Upper lobe of right lung (tissue), 1 donor: ENCODE measurements at regions not wholly inside any gene's neighbourhood (a gene's known extent, or its start where the extent isn't known, plus 50 kb on each side); places are given as distances from the start of the nearest gene placed in this dataset.
"Not testable (repeated sequence)": the region's sequence is repeated elsewhere in the genome, so short reads cannot be mapped to it uniquely, and the experiment has no call there.

Source experiments
- ATAC-seq: fragments of 200-7000 bp; cut with Tn5 transposase; one replicate; pipeline ENCODE4 v1.9.1; 2020; ENCODE audit warnings: mild to moderate bottlenecking, moderate library complexity
- DNase-seq: peaks from one replicate; pipeline ENCODE4 v3.0.0-alpha.2; 2020
- H3K27ac ChIP-seq: fragments of 200-600 bp; one replicate; pipeline ENCODE4 v1.8.0; 2022
- H3K27me3 ChIP-seq: fragments of 200-600 bp; one replicate; pipeline ENCODE4 v1.8.0; 2022; ENCODE audit warnings: mild to moderate bottlenecking
- H3K36me3 ChIP-seq: fragments of 200-600 bp; one replicate; pipeline ENCODE4 v1.8.0; 2022
- H3K4me1 ChIP-seq: fragments of 200-600 bp; one replicate; pipeline ENCODE4 v1.8.0; 2022
- H3K4me3 ChIP-seq: fragments of 200-600 bp; one replicate; pipeline ENCODE4 v1.8.0; 2022; ENCODE audit warnings: mild to moderate bottlenecking
- H3K9me3 ChIP-seq: fragments of 200-600 bp; one replicate; pipeline ENCODE4 v1.8.0; 2022
- intact Hi-C: fragments of 100-400 bp; cut with DNase I; formaldehyde crosslinking; loops from one replicate; pipeline ENCODE4 v1.11.0; 2022
- TF ChIP-seq, protein P1 (sequence below): fragments of 200-600 bp; IDR thresholded peaks from one replicate; pipeline ENCODE4 v1.8.0; 2022; ENCODE audit warnings: antibody characterized with exemption
- donor health status: DM: no; HTN: yes; CAD: no; lungs with severe emphysema.

- Histone ChIP-seq H3K4me3 (no peak overlapping the region), H3K4me1 (no peaks in the 10 kb centered on the region), H3K27me3 (no peaks in the 10 kb centered on the region), H3K27ac (no peak overlapping the region), H3K36me3 (no peaks in the 10 kb centered on the region), H3K9me3 (no peaks in the 10 kb centered on the region)
- ATAC-seq (peak; percentile 7), DNase-seq (no peak)
- TF ChIP-seq, protein P1, sequence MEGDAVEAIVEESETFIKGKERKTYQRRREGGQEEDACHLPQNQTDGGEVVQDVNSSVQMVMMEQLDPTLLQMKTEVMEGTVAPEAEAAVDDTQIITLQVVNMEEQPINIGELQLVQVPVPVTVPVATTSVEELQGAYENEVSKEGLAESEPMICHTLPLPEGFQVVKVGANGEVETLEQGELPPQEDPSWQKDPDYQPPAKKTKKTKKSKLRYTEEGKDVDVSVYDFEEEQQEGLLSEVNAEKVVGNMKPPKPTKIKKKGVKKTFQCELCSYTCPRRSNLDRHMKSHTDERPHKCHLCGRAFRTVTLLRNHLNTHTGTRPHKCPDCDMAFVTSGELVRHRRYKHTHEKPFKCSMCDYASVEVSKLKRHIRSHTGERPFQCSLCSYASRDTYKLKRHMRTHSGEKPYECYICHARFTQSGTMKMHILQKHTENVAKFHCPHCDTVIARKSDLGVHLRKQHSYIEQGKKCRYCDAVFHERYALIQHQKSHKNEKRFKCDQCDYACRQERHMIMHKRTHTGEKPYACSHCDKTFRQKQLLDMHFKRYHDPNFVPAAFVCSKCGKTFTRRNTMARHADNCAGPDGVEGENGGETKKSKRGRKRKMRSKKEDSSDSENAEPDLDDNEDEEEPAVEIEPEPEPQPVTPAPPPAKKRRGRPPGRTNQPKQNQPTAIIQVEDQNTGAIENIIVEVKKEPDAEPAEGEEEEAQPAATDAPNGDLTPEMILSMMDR: no peak
- intact Hi-C loops: no loop called here
Measured at GRCh38 chr14:105739331-105740102, 213.1 kb downstream of the TMEM121 start.

DNA sequence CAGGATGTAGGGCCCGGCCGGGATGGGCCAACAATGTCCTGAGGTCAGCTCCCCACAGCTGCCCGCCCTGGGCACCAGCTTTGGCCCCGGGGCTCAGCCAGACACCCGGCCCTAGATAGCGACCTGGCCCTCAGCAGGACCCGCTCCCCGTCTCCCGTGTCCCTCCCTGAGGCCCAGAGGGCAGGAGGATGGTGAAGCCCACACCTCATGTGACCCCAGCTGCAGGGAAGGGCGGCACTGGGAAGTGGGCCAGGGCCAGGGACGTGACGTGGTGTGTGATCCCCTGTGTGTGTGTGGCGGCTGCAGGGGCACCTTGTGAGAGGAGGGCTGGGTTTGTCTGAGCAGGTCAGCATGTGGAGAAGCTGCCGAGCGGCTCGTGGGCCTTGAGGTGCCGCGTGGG is 213.9 kb downstream of the TMEM121 start:
- H3K4me3 ChIP-seq, intact Hi-C loops, H3K27ac ChIP-seq, DNase-seq, H3K27me3 ChIP-seq, H3K36me3 ChIP-seq, H3K4me1 ChIP-seq, H3K9me3 ChIP-seq, ATAC-seq: not testable (repeated sequence)

GRCh38 chr14:105740961-105741360 is 214.6 kb downstream of the TMEM121 start:
- H3K27ac ChIP-seq, H3K27me3 ChIP-seq, ATAC-seq, H3K4me3 ChIP-seq, H3K4me1 ChIP-seq, DNase-seq, intact Hi-C loops, H3K36me3 ChIP-seq, H3K9me3 ChIP-seq: not testable (repeated sequence)

- DNase-seq, H3K9me3 ChIP-seq, H3K27ac ChIP-seq, H3K4me1 ChIP-seq, H3K36me3 ChIP-seq, H3K4me3 ChIP-seq, H3K27me3 ChIP-seq, ATAC-seq, intact Hi-C loops: not testable (repeated sequence)
Measured at GRCh38 chr14:105741707-105742530, 215.5 kb downstream of the TMEM121 start.

GRCh38 chr14:105742531-105742848 is 216.1 kb downstream of the TMEM121 start:
- no peaks in the 10 kb centered on the region for H3K36me3 ChIP-seq
- intact Hi-C loops: no loop called here
- ATAC-seq: no peak
- H3K4me1 ChIP-seq: no peaks in the 10 kb centered on the region
- H3K9me3 ChIP-seq: no peaks in the 10 kb centered on the region
- DNase-seq: no peak
- TF ChIP-seq, protein P1: no peak
- H3K4me3 ChIP-seq: no peak overlapping the region
- no peak overlapping the region for H3K27ac ChIP-seq
- no peaks in the 10 kb centered on the region for H3K27me3 ChIP-seq

DNA sequence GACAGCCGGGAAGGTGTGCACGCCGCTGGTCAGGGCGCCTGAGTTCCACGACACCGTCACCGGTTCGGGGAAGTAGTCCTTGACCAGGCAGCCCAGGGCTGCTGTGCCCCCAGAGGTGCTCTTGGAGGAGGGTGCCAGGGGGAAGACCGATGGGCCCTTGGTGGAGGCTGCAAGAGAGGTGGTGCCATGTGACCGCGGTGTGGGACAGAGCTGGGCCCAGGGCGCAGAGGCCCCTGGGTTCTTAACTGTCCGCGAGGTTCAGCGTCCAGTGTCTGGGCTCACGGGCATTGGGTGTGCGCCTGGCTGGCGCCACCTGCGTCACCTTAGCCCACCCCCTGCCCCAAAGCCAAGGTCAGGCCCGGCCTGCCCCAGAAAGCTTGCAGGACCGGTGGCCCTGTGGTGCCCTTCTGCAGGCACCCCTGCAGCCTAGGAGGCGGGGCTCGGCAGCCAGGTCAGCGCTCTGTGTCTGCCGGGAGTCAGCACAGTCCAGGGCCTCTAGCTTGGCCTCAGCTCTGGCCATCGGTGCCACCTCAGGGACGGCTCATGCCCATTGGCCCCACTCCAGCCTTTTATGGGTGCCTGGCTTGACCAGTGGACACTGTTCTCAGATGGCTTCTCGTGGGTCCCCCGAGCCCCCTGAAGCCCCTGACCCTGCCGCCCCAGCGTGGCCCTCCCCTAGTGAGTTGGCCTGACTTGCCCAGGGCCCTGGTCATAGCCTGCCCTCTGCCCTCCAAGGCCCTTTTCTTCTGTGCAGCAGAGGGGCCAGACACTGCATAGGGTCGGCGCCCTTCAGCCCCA is 216.7 kb downstream of the TMEM121 start:
- DNase-seq, H3K27me3 ChIP-seq, intact Hi-C loops, H3K4me1 ChIP-seq, H3K9me3 ChIP-seq, H3K36me3 ChIP-seq, H3K4me3 ChIP-seq, H3K27ac ChIP-seq: not testable (repeated sequence)
- peak; percentile 45 for ATAC-seq

DNA sequence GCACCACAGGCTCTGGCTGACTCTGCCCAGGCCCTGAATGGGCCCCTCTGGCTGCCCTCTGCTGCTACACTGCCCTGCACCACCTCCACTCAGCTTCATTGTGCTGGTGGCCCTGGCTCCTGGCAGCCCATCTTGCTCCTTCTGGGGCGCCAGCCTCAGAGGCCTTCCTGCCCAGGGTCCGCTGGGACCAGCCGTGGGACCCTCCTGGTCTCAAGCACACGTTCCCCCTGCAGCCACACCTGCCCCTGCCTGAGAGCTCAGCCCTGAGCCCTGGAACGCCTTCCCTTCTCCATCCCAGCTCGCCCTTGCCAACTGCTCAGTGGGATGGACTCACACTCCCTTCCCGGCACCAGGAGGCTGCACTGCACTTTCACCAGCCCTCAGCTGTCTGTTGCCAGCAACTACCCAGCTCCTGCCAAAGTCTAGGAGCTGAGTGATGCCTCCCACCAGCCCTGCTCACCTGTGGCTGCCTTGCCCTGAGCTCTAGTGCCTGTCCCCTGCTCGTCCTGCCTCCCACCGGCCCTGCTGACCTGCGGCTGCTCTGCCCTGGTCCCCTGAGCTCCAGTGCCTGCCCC is 217.9 kb downstream of the TMEM121 start:
- H3K27ac ChIP-seq, H3K36me3 ChIP-seq, H3K4me1 ChIP-seq, H3K27me3 ChIP-seq, intact Hi-C loops, H3K9me3 ChIP-seq, H3K4me3 ChIP-seq, DNase-seq, ATAC-seq: not testable (repeated sequence)
